ENCODE measurements at regions not wholly inside any gene's neighbourhood (a gene's known extent, or its start where the extent isn't known, plus 50 kb on each side); places are given as distances from the start of the nearest gene placed in this dataset.

DNA sequence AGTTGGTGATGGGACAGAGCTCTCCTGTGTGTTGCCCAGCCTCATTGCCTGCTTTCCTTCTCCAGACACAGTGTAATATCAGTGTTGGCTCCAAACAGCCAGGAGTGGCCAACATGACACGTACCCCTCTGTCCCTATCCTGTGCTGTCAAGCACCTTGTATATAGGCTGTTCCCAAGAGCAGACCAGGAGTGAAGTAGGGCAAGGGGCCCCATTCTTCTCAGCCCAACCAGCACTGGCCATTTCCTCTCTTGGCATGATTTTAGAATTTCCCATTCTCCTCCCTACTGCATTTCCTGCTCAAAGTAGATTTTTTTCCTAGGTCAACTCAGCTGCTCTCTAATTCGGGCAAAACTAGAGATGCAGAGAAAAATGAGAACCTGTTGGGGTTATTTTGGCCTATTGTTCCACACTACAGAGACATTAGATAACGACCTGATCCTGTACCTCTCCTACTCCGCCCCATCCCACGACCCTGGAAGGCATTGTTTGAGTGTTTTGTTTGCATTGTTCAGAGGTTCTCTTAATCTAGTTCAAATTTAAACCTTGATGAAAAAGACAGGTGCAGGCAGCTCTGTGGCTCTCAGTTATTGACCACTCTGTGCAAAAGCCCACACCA, 95.6 kb downstream of the RASSF10 start:
- DNase-seq (ENCODE audit: low spot score) = no peak

DNA sequence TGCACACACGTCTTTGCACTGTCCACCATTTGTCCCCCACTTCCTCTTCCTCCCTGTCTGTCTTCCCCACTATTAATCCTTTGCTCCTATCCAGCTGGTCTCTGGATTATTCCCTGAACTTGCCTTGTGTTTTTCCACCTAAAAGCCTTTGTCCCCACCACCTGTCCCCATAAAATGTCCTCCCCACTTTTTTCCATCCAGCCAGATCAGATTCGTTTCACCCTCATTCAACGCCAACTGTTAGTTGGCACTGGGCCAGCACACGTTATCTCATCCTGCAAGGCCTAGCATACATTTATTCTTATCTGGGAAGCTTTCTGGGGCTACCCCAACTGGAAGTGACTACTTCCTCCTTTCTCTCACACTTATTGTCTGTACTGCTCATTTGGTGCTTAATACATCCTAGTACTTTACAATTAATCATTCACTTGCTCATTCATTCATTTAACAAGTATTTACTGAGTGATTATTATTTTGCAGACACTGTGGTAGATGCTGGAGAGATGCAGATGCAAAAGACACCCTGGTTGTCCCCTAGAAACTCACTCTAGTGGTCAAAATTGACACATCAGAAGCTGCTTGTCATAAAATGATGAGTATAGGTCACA, 96.2 kb downstream of the RASSF10 start:
- DNase-seq (ENCODE audit: low spot score) = no peak

DNA sequence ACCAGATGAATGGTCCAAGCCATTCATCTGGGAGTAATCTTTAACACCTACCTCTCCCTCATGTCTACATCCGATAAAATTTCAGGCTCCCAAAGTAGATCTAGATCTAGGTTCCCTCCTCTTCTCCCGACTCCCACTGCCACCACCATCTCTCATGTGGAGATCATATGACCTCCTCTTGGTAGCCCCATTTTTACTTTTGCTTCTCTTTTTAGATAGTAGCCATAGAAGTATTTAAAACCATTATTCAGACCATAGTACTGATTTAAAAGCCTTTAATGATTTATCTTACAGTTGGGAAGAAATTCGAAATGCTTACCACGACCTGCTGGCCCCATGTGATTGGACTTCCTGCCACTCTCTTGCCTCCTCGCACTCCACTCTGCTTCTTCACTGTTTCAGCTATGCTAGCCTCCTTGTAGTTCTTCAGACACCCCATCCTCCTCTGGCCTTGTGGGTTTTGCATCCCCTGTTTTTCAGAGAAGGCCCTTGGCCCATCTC, 98.5 kb downstream of the RASSF10 start:
- no peak for DNase-seq (ENCODE audit: low spot score)

DNA sequence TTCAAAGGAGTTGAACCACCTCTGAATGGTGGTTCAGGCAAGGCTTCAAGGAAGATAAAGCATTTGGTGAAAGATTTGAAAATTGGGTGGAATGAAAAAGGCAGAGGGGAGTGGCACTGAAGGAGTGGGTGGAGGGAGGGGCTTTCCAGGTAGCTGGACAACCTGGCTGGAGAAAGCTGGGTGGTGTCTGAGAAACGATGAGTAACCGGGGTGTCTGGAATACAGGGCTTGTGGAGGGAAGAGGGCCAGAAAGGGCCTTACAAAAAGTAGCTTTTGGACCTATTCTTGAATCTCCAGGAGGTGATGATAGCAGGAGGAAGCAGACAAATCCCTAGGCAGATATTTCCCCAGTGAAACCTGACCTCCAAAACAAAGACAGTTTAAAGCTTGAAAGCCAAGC, 99.3 kb downstream of the RASSF10 start:
- DNase-seq (ENCODE audit: low spot score) = no peak

DNA sequence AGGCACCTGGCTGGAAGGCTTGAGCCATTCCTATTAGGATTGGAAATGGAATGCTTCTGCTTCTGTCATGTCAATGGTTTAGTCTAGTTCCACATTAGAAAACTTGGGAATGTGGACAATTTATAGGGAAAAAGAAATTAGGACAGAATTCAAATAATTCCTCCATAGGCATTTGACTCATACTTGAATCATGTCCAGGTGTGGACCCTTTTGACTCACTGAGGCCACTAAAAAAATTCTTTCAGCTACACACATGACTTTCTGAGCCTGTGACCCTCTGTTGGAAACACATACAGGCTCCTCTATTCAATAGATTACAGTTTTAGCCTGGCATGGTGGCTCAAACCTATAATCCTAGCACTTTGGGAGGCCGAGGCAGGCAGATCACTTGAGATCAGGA, 100.5 kb downstream of the RASSF10 start:
- no peak for DNase-seq (ENCODE audit: low spot score)

DNA sequence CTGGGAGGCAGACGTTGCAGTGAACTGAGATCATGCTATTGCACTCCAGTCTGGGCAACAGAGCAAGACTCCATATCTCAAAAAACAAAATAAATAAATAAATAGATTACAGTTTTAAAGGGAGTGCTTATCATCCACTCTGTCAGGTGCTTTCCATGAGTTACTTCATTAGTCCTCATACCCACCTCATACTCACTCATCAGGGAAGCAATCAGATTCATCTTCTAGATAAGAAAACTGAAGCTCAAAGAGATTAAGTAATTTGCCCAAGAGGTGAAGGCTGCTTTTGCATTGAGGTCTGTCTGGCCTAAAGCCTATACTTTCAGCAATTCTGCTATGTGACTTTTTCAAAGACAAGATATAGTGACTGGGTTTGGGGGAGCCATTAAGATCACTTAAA, 101.0 kb downstream of the RASSF10 start:
- DNase-seq (ENCODE audit: low spot score) = no peak

DNA sequence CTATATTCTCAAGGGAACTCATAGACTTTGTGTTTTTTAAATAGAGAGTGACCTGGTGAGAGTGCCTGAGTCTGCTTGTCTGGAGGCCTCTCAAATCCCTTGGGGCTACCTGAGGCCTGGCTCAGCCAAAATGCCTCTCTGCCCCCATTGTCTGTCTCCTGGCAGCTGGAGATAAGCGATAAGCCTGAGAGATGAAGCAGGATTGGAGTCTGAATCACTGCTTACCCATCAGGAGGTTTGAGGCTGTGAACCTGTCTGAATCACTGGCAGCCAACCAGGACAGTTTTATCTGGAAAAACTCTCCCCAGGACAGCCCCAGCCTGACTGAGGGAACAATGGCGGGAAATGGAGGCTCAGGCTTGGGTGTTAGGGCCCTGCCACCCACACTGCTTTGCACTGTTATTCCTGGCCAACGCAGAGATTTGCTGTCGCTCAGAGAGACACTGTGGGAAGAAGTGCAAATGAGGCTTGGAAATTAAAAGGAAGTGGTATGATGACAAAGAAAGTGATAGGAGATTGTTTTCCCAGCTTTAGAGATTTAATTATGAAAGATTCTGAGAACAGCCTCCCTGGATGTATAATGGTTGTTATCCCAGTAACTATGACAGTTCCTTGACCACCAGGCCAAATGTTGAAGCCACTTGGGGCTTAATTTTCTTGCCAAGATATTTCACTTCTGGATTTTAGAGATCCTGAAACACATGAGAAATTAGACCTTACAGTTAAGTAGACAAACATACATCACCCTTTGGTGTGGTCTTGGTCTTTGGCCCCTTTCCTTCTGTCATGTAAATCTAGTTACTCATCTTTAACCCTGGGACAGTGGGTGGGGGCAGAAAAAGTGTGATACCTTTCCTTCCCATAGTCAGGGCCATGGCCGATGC, 102.1 kb downstream of the RASSF10 start:
- DNase-seq (ENCODE audit: low spot score) = no peak

DNA sequence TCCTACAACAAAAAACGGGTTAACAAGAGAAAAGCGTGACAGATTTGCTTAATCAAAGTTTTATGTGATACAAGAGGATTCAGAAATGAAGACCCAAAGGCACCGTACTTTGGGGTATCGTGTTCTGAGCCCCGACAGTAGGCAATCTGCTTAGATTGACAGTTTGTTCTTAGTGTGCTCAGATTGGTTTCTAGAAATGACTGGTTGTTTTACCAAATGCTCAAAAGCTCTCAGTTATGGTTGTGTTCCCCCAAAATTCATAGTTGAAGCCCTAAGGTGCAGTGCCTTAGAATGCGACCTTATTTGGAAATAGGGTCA, 102.7 kb downstream of the RASSF10 start:
- no peak for DNase-seq (ENCODE audit: low spot score)

DNA sequence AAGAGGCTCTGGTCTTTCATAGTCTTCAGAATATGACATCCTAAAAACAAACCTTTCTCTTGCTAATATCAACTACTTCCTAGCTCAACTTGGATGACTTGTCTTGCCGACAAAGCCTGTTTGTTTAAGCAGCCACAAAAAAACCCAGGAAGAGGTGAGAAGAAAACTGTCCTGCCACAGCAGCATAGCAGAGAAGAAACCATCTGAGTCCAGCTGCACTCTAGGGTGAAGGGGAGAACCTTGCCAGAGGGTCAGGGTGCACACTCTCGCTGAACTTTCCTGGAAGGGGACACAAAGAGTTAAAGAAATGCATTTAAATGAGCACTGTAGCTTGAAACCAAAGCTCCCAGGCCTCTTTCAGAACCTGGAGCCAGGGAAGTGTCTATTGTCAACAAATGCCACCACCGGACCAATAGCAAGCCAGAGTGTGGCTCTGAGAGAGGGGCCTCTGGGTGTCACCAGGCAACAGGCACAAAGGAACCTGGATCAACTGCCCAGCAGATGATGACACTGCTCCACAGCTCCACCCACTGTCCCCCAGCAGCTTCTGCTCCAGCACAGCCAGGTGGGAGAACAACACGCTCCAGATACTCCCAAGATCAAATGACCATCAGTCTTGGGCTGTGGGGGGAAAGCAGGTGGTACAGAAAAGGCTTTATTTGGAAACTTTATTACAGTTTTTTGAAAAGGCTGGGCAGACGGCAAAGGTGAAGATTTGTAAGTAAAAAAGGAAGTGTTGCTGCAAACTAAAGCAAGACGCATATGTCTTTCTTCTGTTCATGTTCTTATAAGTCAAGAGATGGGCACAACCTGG, 105.7 kb downstream of the RASSF10 start:
- DNase-seq (ENCODE audit: low spot score) = no peak

DNA sequence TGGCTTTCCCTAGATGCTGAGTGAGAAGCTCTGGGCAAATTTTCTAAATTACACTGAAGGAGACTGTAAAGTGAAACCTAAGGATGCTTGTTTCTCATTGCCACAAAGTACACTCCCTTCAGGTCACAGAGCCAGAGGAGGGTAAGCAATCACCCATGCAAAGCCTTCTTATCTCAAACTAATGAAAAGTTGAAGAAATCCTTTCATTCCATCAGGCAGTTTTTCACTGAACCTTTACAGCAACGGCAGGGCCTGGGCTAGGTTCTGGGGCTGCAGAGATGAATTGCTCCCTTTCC, 106.2 kb downstream of the RASSF10 start:
- DNase-seq (ENCODE audit: low spot score) = no peak

DNA sequence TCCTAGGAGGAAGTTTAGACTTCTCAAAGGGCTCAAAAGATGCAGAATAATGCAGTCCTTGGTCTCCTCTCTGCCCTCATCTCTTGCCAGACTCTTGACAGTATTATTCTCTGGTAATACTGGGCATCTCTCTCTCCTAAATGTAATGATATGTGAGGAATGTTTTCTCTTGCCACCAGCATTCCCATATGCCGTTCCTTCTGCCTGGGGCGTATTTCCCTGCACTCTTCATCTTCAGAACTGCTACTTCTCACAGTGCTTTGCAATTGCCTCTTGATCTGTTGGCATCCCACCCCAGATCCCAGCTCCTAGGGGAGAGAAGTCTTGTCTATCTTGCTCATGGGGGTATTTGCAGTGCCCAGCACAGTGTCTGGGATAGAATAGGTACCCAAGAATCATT, 107.4 kb downstream of the RASSF10 start:
- DNase-seq (ENCODE audit: low spot score) = no peak

DNA sequence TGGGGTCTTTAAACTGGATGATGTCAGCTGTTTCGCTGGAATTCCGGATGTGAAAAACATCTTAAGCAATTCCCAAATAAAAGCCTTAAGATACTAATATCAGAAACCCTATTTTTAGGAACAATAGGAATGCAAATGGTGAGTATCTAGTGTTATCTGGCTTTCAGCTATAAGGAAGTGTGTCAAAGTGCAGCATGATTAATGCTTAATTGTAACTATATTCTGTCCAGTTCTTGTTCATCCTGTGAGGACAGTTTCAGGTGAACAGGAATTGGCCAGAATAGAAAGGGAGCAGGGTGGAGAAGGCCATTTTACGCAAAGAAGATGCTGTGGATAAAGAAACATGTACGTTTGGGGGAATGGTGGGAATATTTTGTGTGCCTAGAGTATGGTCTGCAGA, 108.2 kb downstream of the RASSF10 start:
- no peak for DNase-seq (ENCODE audit: low spot score)

DNA sequence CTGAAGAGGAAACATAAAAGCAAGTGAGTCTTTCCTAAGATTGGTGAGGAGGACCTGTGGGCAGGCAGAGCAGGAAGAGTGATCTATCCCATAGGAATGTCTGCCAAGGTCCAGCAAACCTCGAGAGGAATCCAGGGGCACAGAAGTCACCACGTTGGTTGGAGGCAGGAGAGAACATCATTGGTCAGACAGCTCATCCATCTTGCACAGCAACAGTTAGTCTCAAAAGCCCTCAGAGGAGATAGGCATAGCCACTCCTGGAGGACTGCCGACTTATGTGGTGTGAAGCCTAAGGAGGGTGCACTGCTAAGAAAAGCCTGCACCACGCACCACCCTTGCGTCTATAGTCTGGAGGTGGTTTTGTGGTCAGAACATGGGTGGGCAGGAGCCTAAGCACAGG, 109.1 kb downstream of the RASSF10 start:
- DNase-seq (ENCODE audit: low spot score) = peak; percentile 45

DNA sequence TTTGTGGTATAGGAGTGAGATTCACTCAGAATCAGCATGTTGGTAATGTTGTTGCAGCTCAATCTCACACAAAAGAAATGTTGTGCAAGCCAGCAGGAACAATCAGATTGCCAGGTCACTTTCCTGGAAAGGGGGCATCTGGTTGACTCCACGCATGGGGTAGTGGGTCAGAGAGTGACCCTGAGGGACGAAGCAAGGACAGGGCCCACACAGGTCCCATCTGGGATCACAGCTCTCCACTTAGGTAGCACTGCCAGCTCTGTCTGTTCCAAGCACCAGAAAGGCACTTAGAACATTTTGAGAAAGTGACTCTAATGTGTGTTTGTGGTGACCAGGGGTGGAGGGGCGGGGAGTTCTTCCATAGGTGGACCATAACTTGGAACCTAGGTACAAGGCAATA, 109.5 kb downstream of the RASSF10 start:
- no peak for DNase-seq (ENCODE audit: low spot score)

DNA sequence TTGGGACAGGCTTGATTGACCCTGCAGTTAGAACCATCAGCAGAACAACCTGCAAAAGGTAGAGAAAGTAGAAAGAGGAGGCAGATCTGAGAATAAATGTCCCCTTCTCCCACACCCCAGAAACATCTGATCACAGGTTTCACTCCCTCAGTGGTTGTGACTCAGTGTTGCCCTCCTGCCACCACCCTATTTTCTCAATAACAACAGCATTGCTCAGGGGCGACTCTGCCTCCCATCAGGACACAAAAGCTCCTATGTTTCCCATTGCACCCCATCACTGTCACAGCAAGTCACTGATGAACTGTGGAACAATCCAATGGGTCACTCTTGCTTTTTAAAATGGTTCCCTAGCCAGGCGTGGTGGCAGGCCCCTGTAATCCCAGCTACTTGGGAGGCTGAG, 110.2 kb downstream of the RASSF10 start:
- DNase-seq (ENCODE audit: low spot score) = no peak

DNA sequence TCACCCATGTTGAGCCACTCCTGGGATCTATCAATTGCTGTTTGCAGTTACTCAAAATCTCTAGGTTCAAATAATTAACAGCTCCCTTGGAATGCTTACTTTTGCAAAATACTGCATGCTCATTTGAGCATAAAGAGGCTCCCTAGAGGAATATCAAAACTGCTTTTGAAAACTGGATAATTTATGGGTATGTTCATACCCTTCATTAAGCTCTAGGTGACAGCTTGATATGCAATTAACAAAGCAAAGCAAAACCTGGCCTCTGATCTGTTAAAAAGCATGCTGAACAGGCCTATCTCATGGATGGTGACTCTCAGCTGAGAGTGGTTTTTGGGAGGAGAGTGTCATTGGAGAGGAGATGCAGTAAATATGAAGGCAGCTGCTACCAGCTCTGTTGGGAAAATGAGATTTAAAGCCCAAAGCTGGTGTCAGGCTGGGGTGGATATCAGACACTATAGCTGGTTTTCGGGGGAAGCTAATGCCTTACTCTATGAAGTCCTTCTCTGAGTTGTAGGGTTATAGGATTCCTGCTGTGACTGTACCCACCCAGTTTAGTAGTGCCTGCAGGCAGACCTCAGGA, 110.9 kb downstream of the RASSF10 start:
- no peak for DNase-seq (ENCODE audit: low spot score)

DNA sequence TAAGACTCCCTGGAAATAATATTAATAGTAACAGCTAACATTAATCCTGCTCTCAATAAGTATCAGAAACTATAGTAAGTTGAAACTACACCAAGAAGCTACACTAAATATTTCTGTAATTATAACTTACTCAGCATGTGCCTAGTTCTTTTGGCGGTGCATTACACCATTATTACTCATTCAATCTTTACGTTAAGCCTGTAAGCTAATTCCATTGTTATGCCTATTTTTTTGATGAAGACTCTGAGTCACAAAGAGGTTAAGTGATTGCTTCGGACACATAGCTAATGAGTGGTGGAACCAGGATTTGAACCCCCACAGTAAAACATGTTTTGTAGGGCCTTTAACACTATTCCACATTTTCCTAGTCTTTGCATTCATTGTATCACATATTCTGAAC, 111.6 kb downstream of the RASSF10 start:
- peak; percentile 76 for DNase-seq (ENCODE audit: low spot score)

DNA sequence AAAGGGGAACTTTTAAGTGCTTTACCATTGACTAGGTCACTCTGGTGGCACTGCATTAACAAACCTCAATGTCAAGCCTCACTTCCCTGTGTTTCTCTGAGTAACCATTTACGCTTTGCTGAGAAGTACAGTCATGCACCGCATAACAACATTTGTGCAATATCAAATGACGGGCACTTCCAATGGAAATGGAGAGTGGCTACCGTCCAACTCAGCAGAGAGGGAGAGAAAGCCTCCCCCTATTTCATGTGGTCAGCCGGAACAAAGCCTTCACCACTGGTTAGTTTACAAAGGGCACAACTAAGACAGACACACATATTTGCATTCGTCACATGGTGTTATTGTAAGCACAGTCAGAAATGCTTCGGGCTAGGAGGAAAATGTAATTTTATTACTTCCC, 117.3 kb downstream of the RASSF10 start:
- no peak for DNase-seq (ENCODE audit: low spot score)

DNA sequence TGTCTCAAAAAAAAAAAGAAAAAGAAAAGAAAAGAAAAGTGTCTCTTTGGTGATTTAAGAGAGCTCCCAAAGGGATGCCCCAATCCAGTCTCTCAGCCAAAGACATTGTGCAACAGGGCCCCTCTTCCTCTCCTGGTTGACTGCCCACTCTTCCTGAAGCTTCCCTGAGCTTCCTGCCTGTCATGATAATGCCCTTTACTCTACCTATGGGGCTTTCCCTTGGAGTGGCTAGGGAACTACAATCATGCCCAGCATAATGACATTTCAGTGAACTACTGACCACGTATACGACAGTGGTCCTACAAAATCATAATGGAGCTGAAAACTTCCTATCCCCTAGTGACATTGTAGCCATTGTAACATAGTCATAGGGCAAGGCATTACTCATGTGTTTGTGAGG, 118.0 kb downstream of the RASSF10 start:
- DNase-seq (ENCODE audit: low spot score) = no peak

DNA sequence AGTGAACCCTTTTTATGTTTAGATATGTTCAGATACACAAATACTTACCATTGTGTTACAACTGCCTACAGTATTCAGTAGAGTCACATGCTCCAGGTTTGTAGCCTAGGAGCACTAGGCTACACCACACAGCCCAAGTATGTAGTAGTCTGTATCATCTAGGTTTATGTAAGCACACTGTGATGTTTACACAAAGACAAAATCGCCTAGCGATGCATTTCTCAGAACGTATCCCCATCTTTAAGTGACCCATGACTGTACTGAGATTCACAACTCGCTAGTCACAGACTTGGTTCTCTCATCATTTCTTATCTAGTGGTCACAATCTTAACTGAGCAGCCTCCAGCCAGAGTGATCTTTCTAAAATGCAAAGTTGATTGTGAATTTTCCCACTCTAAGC, 119.2 kb downstream of the RASSF10 start:
- no peak for DNase-seq (ENCODE audit: low spot score)

DNA sequence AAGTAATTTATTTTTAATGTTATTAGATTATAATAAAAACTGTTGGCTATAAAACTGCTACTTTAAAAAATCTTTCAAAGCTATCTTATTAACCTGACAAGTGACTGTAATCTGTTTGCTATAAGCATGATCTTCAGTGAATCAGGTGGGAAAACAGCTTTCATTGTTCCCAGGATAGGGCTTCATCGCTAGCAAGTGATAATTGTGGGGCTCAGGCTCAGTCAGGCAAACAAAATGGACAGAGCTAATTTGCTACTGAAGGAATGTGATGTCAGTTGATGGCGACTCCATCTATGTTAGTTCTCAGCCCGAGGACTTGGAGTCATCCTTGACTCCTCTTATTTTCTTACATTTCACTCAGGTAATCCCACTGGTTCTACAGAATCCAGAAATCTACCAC, 125.0 kb downstream of the RASSF10 start:
- no peak for DNase-seq (ENCODE audit: low spot score)

DNA sequence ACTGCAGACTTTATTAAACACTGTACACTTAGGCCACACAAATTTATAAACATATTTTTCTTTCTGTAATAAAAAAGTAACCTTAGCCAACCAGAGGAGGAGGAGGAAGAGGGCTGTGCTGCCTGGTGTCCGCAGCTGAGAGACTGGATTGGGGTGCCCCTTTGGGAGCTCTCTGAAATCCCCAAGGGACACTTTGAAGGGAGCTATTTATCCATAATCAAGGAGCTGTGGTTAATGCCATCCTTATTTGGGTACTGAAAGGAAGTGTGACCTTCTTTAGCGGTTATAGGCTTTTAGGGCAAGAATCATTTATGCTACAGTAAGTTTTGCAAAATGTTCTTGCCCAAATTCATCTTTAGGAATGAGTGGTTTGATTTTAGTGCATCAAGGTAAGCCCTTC, 125.8 kb downstream of the RASSF10 start:
- no peak for DNase-seq (ENCODE audit: low spot score)

Measured in RKO (cell line).